H7 (cell line): ENCODE measurements at regions not wholly inside any gene's neighbourhood (a gene's known extent, or its start where the extent isn't known, plus 50 kb on each side); places are given as distances from the start of the nearest gene placed in this dataset.
A peak's percentile ranks its signal among the peaks of the same experiment; 100 is the strongest.

Experiments
- DNase-seq: peaks from one replicate; pipeline ENCODE4 v3.0.0; 2012
- H3K27me3 ChIP-seq: 2 replicates; pipeline ENCODE4 v1.6.0; 2011; ENCODE audit warnings: mild to moderate bottlenecking, low read length; ENCODE audit not compliant: control insufficient read depth, insufficient read depth
- H3K36me3 ChIP-seq: replicated peaks from 2 replicates; pipeline ENCODE4 v1.5.1; 2011; ENCODE audit warnings: low read length; ENCODE audit not compliant: control insufficient read depth, insufficient read depth
- H3K4me3 ChIP-seq: 2 replicates; pipeline ENCODE4 v1.5.1; 2011; ENCODE audit warnings: low read depth, mild to moderate bottlenecking, control low read depth, low read length, moderate library complexity; ENCODE audit not compliant: insufficient read depth

- Histone ChIP-seq H3K4me3 (no peak overlapping the region), H3K36me3 (no peaks in the 10 kb centered on the region), H3K27me3 (no peaks in the 10 kb centered on the region; the same call in 1 of the 2 replicates)
- DNase-seq, result no peak
Observed at GRCh38 chr2:239891698-239892097, 133.4 kb downstream of the NDUFA10 start.

DNA sequence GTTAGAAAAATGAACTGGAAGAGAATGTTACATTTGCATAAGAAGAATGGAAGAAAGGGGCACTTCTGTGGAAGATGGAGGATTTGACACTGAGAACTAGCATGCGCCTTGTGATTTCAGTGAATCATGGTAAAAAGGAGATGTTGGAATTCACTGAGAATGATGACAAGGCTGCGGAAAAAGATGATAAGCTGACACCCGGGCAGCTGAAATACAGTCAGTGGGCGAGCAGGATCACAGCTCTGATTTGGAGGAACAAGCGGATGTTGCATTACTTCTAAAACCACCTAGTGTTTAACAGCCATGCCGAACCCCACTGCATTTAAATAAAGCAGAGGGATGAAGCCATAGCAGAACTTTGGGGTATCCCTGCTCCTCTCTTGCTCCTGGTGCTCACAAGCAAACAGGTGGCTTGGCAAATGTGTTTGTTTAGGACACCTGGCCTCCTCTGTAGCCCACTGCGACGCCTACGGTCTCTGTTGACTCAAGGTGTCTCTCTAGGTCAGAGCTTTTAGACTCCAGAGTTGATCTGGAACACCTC is 134.9 kb downstream of the NDUFA10 start:
- Histone ChIP-seq H3K27me3 (no peaks in the 10 kb centered on the region), H3K4me3 (no peak overlapping the region), H3K36me3 (no peaks in the 10 kb centered on the region)
- DNase-seq, result peak; percentile 12

DNA sequence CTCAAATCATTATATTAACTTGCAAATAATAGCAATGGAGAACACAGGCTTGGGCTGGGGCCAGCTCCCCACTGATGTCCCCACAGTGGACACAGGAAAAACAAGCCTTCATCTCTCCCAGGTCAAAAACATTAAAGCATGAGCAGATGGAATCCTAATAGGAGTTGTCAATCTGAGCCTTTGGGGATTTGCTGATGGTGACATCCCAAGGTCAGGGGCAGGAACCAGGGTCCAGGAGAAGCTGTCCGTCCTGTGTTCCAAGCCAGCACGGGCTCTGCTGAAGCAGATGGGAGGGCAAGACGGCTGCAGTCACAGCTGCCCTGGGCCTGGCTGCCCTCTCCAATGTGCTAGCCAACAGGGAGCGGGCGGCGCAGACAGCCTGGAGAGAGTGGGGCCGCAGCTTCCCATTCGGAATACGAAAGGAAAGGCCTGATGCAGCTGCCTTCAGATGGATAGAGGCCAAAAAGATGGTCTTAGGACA is 135.5 kb downstream of the NDUFA10 start:
- H3K36me3 ChIP-seq, result no peaks in the 10 kb centered on the region
- DNase-seq, result peak; percentile 50
- H3K27me3 ChIP-seq, result no peaks in the 10 kb centered on the region
- no peak overlapping the region for H3K4me3 ChIP-seq

GRCh38 chr2:239887604-239888003 is 137.5 kb downstream of the NDUFA10 start:
- no peaks in the 10 kb centered on the region for H3K36me3 ChIP-seq
- H3K27me3 ChIP-seq, result no peaks in the 10 kb centered on the region
- H3K4me3 ChIP-seq, result no peak overlapping the region
- DNase-seq, result no peak

DNA sequence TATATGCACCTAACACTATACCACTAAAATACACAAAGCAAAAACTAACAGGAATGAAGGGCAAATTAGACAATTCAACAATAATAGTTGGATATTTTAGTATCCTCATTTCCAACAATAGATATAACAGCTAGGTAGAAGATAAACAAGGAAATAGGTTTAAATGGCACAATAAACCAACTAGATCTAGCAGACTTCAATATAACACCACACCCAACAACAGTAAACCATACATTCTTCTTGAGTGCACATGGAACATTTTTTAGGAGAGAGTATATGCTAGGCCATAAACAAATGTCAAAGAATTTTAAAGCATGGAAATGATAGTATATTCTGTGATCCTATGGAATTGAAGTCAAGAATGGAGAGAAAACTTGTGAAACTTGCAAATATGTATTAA is 138.4 kb downstream of the NDUFA10 start:
- H3K36me3 ChIP-seq, result no peaks in the 10 kb centered on the region
- H3K4me3 ChIP-seq, result no peak overlapping the region
- no peaks in the 10 kb centered on the region for H3K27me3 ChIP-seq
- DNase-seq, result no peak

GRCh38 chr2:239884875-239885274 is 140.3 kb downstream of the NDUFA10 start:
- Histone ChIP-seq H3K27me3 (no peaks in the 10 kb centered on the region), H3K36me3 (no peaks in the 10 kb centered on the region), H3K4me3 (no peak overlapping the region)
- DNase-seq, result no peak

GRCh38 chr2:239884051-239884405 is 141.1 kb downstream of the NDUFA10 start:
- H3K27me3 ChIP-seq, result no peaks in the 10 kb centered on the region
- DNase-seq, result no peak
- no peak overlapping the region for H3K4me3 ChIP-seq
- no peaks in the 10 kb centered on the region for H3K36me3 ChIP-seq

DNA sequence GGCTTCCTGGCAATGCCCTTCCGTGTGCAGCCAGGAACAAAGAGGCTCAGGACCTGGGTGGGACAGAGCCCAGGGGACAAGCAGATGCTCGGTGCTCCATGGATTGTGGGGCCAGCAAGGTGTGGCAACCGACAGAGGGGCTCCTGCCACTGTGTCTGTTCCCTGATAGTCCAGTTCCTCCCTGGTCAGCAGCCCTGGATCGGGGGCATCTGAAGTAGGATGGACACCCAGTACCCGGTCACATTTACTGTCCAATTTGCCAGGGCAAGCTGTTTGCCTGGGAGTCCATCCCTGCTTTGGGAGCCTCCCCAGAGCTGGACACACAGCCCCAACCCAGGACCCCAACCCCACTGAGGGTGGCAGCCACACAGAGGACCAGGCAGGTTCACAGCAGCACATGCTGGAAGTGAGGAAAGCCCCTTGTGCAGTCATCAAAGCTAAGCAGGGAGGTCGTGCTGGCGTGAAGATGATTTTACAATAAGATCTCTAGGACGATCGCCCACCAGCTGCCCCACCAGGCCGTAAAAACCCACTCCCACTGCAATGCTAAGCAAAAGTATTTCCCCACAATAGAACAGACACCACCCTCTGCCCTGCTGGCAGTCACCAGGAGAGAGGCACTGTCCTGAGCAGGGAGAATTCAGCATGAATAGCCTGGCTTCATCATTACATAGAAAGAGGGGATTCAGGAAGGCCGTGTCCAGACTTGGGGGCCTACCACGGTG is 141.7 kb downstream of the NDUFA10 start:
- H3K27me3 ChIP-seq, result no peaks in the 10 kb centered on the region
- no peak for DNase-seq
- no peaks in the 10 kb centered on the region for H3K36me3 ChIP-seq
- H3K4me3 ChIP-seq, result no peak overlapping the region

- Histone ChIP-seq H3K27me3 (no peaks in the 10 kb centered on the region), H3K36me3 (no peaks in the 10 kb centered on the region), H3K4me3 (no peak overlapping the region)
- DNase-seq, result no peak
Observed at GRCh38 chr2:239882781-239883180, 142.4 kb downstream of the NDUFA10 start.

DNA sequence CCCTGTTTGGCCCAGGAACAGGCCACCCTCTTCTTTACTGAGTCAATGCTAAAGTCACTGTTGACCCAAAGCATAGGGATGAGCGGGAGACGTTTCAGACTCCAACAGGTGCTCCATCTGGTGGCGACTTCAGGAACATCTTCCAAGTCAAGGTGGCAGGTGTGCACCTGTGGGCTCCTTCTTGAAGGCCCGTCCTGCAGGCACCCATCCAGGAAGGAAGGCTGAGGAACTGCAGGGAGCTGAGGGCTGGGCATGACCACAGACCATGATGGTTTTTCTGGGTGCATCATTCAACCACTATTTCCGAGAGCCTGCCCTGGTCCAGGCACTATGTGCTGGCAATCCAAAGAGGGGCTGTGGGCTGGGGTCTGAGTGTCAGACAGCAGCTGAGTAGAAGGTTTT is 142.8 kb downstream of the NDUFA10 start:
- Histone ChIP-seq H3K4me3 (no peak overlapping the region), H3K36me3 (no peaks in the 10 kb centered on the region), H3K27me3 (no peaks in the 10 kb centered on the region)
- peak; percentile 83 for DNase-seq

- H3K4me3 ChIP-seq, result no peak overlapping the region
- H3K27me3 ChIP-seq, result no peaks in the 10 kb centered on the region
- H3K36me3 ChIP-seq, result no peaks in the 10 kb centered on the region
- DNase-seq, result no peak
Observed at GRCh38 chr2:239881561-239882320, 143.4 kb downstream of the NDUFA10 start.

- no peak overlapping the region for H3K4me3 ChIP-seq
- H3K27me3 ChIP-seq, result no peaks in the 10 kb centered on the region
- no peak for DNase-seq
- no peaks in the 10 kb centered on the region for H3K36me3 ChIP-seq
Observed at GRCh38 chr2:239881031-239881471, 144.1 kb downstream of the NDUFA10 start.

DNA sequence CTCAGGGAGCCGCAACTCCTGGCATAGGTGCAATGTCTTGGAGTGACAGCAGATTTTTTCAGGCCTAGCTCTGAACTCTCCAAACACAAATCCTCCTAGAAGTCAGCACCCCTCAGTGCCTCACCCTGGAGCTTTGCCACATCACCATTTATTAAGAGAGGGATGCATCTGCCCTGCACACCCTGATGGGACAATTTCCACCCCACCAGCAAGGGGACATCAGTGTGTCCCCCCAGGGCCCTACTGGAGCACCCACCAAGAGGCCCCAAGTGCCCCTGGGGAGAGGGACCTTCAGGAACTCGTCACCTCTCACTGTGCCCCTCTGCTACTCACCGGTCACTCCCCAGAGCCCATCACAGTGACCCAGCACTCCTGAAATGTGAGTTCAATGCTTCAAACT is 144.7 kb downstream of the NDUFA10 start:
- no peaks in the 10 kb centered on the region for H3K27me3 ChIP-seq
- H3K4me3 ChIP-seq, result no peak overlapping the region
- DNase-seq, result no peak
- no peaks in the 10 kb centered on the region for H3K36me3 ChIP-seq

GRCh38 chr2:239879423-239880084 is 145.6 kb downstream of the NDUFA10 start:
- Histone ChIP-seq H3K36me3 (no peaks in the 10 kb centered on the region), H3K4me3 (no peak overlapping the region), H3K27me3 (no peaks in the 10 kb centered on the region)
- no peak for DNase-seq

DNA sequence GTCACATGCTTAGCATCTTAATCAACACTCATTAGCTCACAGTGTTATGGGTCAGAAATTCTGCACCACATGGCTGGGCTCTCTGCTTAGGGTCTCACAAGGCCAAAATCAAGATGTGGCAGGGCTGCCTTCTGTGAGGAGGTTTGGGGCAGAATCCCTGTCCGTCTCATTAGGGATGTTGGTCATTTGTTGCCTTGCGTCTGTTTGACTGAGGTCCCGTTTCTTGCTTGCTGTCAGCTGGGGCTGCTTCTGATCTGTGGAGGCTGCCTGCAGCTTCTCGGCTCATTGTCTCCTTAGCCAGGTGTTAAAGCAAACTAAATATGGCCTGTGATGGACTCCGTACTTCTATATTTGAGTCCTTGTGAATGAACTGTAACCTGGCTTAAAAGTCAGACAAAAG is 146.5 kb downstream of the NDUFA10 start:
- Histone ChIP-seq H3K4me3 (no peak overlapping the region), H3K27me3 (no peaks in the 10 kb centered on the region), H3K36me3 (no peaks in the 10 kb centered on the region)
- DNase-seq, result no peak
